GM06990 (cell line): ENCODE measurements at regions not wholly inside any gene's neighbourhood (a gene's known extent, or its start where the extent isn't known, plus 50 kb on each side); places are given as distances from the start of the nearest gene placed in this dataset.

ENCODE experiments used
- DNase-seq: peaks from one replicate; pipeline ENCODE4 v3.0.0-alpha.2; 2011; ENCODE audit not compliant: insufficient read length; ENCODE audit errors: extremely low read depth
- H3K27me3 ChIP-seq: replicated peaks from 2 replicates; pipeline ENCODE4 v1.6.0; 2011; ENCODE audit warnings: low read length; ENCODE audit not compliant: control insufficient read depth, insufficient read depth
- H3K36me3 ChIP-seq: 2 replicates; pipeline ENCODE4 v1.5.1; 2011; ENCODE audit warnings: low read length; ENCODE audit not compliant: control insufficient read depth, insufficient read depth
- H3K4me3 ChIP-seq: replicated peaks from 2 replicates; pipeline ENCODE4 v1.5.1; 2011; ENCODE audit warnings: low read depth, mild to moderate bottlenecking, control low read depth, low read length
- TF ChIP-seq, protein P1 (sequence below): IDR thresholded peaks from 2 replicates; pipeline ENCODE4 v1.5.1; 2011; ENCODE audit warnings: low read length, control low read depth, mild to moderate bottlenecking, inconsistent platforms; ENCODE audit not compliant: insufficient read depth, poor library complexity, severe bottlenecking

DNA sequence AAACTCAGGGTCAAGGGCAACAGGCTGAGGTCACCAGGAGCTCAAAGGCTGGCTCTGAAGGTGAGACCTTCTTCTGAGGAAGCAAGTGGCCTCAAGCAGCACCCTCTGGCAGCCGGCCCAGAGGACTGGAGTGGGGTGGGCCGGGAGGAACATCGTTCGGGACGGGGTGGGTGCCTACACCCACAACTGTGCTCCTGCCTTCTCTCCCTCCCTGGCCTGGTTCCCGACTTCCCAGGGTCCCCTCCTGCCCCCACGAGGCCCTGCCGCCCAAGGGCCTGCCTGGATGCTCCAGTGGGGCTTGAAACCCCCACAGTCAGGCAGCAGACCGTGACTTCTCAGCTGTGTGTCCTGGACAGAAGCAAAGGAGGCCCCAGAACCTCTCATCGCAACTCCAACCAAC is 195.7 kb downstream of the IGLL1 start:
- H3K4me3 ChIP-seq: no peak overlapping the region
- TF ChIP-seq, protein P1, sequence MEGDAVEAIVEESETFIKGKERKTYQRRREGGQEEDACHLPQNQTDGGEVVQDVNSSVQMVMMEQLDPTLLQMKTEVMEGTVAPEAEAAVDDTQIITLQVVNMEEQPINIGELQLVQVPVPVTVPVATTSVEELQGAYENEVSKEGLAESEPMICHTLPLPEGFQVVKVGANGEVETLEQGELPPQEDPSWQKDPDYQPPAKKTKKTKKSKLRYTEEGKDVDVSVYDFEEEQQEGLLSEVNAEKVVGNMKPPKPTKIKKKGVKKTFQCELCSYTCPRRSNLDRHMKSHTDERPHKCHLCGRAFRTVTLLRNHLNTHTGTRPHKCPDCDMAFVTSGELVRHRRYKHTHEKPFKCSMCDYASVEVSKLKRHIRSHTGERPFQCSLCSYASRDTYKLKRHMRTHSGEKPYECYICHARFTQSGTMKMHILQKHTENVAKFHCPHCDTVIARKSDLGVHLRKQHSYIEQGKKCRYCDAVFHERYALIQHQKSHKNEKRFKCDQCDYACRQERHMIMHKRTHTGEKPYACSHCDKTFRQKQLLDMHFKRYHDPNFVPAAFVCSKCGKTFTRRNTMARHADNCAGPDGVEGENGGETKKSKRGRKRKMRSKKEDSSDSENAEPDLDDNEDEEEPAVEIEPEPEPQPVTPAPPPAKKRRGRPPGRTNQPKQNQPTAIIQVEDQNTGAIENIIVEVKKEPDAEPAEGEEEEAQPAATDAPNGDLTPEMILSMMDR: no peak
- DNase-seq: no peak

GRCh38 chr22:23383491-23384361 is 196.4 kb downstream of the IGLL1 start:
- H3K4me3 ChIP-seq: no peak overlapping the region
- H3K27me3 ChIP-seq: no peaks in the 10 kb centered on the region; the same call in 1 of the 2 replicates
- DNase-seq: no peak
- no peaks in the 10 kb centered on the region for H3K36me3 ChIP-seq
- TF ChIP-seq, protein P1: no peak

More for the DNA sequence above, 195.7 kb downstream of the IGLL1 start:
- no peaks in the 10 kb centered on the region; the same call in 1 of the 2 replicates for H3K27me3 ChIP-seq
- no peaks in the 10 kb centered on the region for H3K36me3 ChIP-seq

DNA sequence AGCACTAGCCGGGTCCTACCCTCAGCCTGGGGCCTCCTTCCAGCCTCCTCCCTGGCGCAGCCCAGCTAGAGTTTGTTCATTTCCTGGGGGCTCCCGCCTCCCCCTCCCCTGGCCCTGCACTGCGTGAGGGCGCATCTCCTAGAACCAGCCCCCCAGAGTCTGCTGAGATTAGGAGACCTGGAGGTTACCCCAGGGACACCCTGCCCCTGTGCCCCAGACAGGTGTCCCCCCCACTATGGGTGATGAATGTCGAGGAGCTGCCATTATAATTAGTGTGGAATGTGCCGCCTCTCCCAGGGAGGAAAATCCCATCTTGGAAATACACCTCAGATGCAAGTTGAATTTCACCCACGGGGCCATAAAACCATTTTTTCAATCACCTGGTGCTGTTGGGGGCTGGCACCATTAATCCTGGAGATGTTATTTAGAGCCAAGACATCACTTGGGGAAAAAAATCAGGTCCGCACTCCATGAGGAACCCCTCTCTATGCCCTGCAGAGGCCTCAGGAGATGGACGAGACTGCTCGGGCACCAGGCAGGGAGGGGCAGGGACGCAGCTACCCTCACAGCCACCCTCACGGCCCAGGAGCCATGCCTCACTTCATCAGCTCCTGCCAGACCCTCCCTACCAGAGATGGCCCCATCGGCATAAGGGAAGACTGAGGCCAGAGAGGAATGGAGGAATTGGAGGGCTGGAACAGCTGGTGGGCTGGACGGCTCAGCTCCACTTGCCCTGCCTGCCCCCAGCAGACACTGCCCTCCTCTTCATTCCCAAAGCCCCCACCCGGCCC is 197.5 kb downstream of the IGLL1 start:
- no peak overlapping the region for H3K4me3 ChIP-seq
- no peak for DNase-seq
- H3K27me3 ChIP-seq: no peaks in the 10 kb centered on the region; the same call in 1 of the 2 replicates
- TF ChIP-seq, protein P1: no peak
- H3K36me3 ChIP-seq: no peaks in the 10 kb centered on the region

GRCh38 chr22:23381661-23382427 is 198.2 kb downstream of the IGLL1 start:
- H3K4me3 ChIP-seq: no peak overlapping the region

GRCh38 chr22:23380911-23381310 is 199.2 kb downstream of the IGLL1 start:
- no peak overlapping the region for H3K4me3 ChIP-seq
- TF ChIP-seq, protein P1: no peak
- H3K36me3 ChIP-seq: no peaks in the 10 kb centered on the region
- DNase-seq: no peak
- no peaks in the 10 kb centered on the region; the same call in 1 of the 2 replicates for H3K27me3 ChIP-seq

More at GRCh38 chr22:23381661-23382427, 198.2 kb downstream of the IGLL1 start:
- Histone ChIP-seq H3K27me3 (no peaks in the 10 kb centered on the region; the same call in 1 of the 2 replicates), H3K36me3 (no peaks in the 10 kb centered on the region)
- no peak for DNase-seq
- TF ChIP-seq, protein P1: no peak
